ENCODE measurements at regions not wholly inside any gene's neighbourhood (a gene's known extent, or its start where the extent isn't known, plus 50 kb on each side); places are given as distances from the start of the nearest gene placed in this dataset.

GRCh38 chr3:55322638-55323037, 164.5 kb downstream of the WNT5A start:
- CTCF ChIA-PET (ENCODE audit: low intra/inter-chr PET ratio) = no interaction called here
- TF ChIP-seq CBX2 (IDR thresholded peaks at IDR 0.05; ENCODE audit: insufficient read depth, low read length, poor library complexity, severe bottlenecking) = no peak
- TF ChIP-seq BACH1 (tag; IDR thresholded peaks at IDR 0.05) = no peak
- TF ChIP-seq TEAD1 (CRISPR knock-in tag; IDR thresholded peaks at IDR 0.05) = no peak
- no peak for TF ChIP-seq ZNF707 (CRISPR knock-in tag; conservative IDR thresholded peaks at IDR 0.05)
- no peak for TF ChIP-seq ZSCAN29 (IDR thresholded peaks at IDR 0.05)
- no peak for TF ChIP-seq ZNF407 (IDR thresholded peaks at IDR 0.05; ENCODE audit: low read depth)
- TF ChIP-seq PTTG1 (tag; IDR thresholded peaks at IDR 0.05; ENCODE audit: low read depth) = no peak
- TF ChIP-seq DLX4 (CRISPR knock-in tag; IDR thresholded peaks at IDR 0.05) = no peak
- no peak for TF ChIP-seq GMEB1 (CRISPR knock-in tag; IDR thresholded peaks at IDR 0.05)
- no peak for TF ChIP-seq EZH2 (IDR thresholded peaks at IDR 0.05; ENCODE audit: borderline replicate concordance, low read depth, low read length)
- TF ChIP-seq RBM25 (IDR thresholded peaks at IDR 0.05; ENCODE audit: low read depth, low read length, severe bottlenecking) = no peak
- no peak for TF ChIP-seq ZNF436 (CRISPR knock-in tag; IDR thresholded peaks at IDR 0.05)
- no peak for TF ChIP-seq TAF9B (IDR thresholded peaks at IDR 0.05; ENCODE audit: partially characterized antibody)
- no peak for TF ChIP-seq ZNF232 (CRISPR knock-in tag; IDR thresholded peaks at IDR 0.05)
- no peak for TF ChIP-seq BRD9 (IDR thresholded peaks at IDR 0.05; ENCODE audit: low read depth, partially characterized antibody)

More at GRCh38 chr3:55322638-55323037, 164.5 kb downstream of the WNT5A start:
- POLR2A ChIA-PET = interaction anchor here (0.8 kb wide), 1 partner anchor 52 kb away, joined by 3 read pairs; no protein-coding TSS in a partner anchor
- BruUV-seq (replicated peaks) = no TSS peak
- ATAC-seq (no peak), FAIRE-seq (no peak), DNase-seq (ENCODE audit: extremely low read depth in 1 of 4, low spot score in 3 of 4) (no peak)
- Histone ChIP-seq H3K4me3 (no peak overlapping the region), H3K9ac (ENCODE audit: insufficient read depth in 1 of 2, low read depth in 2 of 2, low read length in 2 of 2) (no peak overlapping the region), H3K79me2 (ENCODE audit: control insufficient read depth, insufficient read depth, low read length) (no peaks in the 10 kb centered on the region), H3K4me2 (ENCODE audit: insufficient read depth, low read length) (no peak overlapping the region), H3K27me3 (ENCODE audit: control insufficient read depth in 2 of 2, insufficient read depth in 2 of 2, low read length in 2 of 2) (no peaks in the 10 kb centered on the region), H2AFZ (ENCODE audit: low read depth, low read length) (no peak overlapping the region), H3K9me3 (replicated peaks; ENCODE audit: control insufficient read depth, insufficient read depth, low read depth, low read length) (no peaks in the 10 kb centered on the region), H3K4me1 (replicated peaks in 1 of 2; ENCODE audit: control insufficient read depth in 2 of 2, insufficient read depth in 2 of 2, low read length in 2 of 2) (no peaks in the 10 kb centered on the region), H3K36me3 (ENCODE audit: control insufficient read depth, insufficient read depth, low read length) (no peaks in the 10 kb centered on the region), H3K9me1 (ENCODE audit: control insufficient read depth, insufficient read depth, low read length) (no peaks in the 10 kb centered on the region), H3K27ac (ENCODE audit: extremely low read depth, low read depth, low read length) (no peak overlapping the region), H4K20me1 (replicated peaks; ENCODE audit: control insufficient read depth, insufficient read depth, low read length) (no peaks in the 10 kb centered on the region)
- intact Hi-C loops (cut with micrococcal nuclease) (no loop called here), in situ Hi-C loops (cut with MboI) (no loop called here)
- WGBS (ENCODE audit: insufficient coverage, low coverage, missing lambda C conversion rate) = 0% methylated on average over 6 of the region's 7 CpGs
